HG03103 (cell line): ENCODE measurements at regions not wholly inside any gene's neighbourhood (a gene's known extent, or its start where the extent isn't known, plus 50 kb on each side); places are given as distances from the start of the nearest gene placed in this dataset.
"Not testable (repeated sequence)": the region's sequence is repeated elsewhere in the genome, so short reads cannot be mapped to it uniquely, and the experiment has no call there.

ENCODE experiments used
- ATAC-seq: cut with Tn5 transposase; IDR thresholded peaks from one replicate; pipeline ENCODE4 v1.9.1; 2021; ENCODE audit warnings: low read depth; ENCODE audit not compliant: unreplicated experiment

- ATAC-seq, result no peak
Measured at GRCh38 chr11:28792856-28793255, 684.7 kb downstream of the METTL15 start.

DNA sequence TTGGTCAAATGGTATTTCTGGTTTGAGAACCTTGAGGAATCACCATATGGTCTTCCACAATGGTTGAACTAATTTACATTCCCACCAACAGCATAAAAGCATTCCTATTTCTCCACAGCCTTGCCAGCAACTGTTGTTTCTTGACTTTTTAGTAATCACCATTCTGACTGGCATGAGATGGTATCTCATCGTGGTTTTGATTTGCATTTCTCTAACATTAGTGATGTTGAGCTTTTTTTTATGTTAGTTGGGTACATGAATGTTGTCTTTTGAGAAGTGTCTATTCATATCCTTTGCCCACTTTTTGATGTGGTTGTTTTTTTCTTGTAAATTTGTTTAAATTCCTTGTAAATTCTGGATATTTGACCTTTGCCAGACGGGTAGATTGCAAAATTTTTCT lies 679.7 kb downstream of the METTL15 start:
- not testable (repeated sequence) for ATAC-seq

- no peak for ATAC-seq
Measured at GRCh38 chr11:28777126-28777525, 668.9 kb downstream of the METTL15 start.

GRCh38 chr11:28773606-28774005 lies 665.4 kb downstream of the METTL15 start:
- ATAC-seq, result no peak

- no peak for ATAC-seq
Measured at GRCh38 chr11:28770806-28771205, 662.6 kb downstream of the METTL15 start.

- no peak for ATAC-seq
Measured at GRCh38 chr11:28767574-28767973, 659.4 kb downstream of the METTL15 start.

DNA sequence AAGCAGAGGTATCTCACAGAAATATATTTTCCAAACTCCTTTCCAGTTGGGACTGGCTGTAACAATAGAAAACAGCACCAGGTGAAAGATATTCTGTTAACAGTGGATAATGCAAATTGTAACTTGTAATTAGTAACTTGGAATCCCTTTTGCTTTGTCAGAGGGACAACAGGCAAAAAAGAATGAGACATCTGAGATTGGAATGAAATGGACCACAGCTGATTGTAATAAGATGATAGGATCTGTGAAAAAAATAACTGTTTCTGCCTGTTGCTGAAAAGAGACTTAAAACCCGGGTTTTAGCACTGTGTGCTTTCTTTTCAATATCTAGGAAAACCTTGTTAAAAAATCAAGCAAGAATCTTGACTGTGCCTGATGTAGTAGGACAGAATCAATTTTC lies 655.7 kb downstream of the METTL15 start:
- ATAC-seq, result no peak

DNA sequence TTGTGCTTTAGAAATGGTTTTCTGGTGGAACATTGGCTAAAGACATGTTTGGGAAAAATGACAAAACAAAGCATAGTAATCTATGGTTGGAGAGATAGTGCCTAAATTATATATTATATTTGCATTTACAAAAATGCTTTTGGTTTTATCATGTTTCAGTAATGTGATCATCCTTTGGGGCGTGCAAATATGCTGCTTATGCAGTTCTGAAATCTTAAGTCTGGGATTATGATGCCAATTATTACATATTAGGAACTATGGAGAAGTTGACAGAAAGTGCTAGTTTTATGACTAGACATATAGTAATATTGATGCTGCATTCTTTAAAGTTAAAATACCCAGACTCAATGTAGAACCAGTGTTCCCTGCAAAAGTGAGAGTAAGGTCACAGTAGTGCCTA lies 655.0 kb downstream of the METTL15 start:
- no peak for ATAC-seq

- no peak for ATAC-seq
Measured at GRCh38 chr11:28760676-28761390, 652.6 kb downstream of the METTL15 start.

DNA sequence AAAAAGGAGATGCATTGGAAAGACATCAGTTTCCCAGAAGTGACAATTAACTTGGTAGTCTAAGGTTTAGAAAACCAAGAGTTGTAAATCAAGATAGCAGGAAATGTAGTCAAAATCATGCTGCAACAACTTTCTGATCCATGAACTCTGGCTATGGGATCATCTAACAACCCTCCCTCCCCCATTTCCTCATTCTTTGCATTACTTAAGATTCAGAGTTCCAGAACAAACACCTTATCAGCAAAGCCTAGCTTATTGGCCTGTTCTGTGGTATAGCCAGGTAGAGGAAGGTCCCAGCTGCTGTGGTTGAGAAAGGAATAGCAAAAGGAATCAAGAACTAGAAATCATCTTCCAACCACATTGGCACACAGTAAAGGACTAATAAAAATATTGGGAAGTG lies 651.1 kb downstream of the METTL15 start:
- ATAC-seq, result no peak

DNA sequence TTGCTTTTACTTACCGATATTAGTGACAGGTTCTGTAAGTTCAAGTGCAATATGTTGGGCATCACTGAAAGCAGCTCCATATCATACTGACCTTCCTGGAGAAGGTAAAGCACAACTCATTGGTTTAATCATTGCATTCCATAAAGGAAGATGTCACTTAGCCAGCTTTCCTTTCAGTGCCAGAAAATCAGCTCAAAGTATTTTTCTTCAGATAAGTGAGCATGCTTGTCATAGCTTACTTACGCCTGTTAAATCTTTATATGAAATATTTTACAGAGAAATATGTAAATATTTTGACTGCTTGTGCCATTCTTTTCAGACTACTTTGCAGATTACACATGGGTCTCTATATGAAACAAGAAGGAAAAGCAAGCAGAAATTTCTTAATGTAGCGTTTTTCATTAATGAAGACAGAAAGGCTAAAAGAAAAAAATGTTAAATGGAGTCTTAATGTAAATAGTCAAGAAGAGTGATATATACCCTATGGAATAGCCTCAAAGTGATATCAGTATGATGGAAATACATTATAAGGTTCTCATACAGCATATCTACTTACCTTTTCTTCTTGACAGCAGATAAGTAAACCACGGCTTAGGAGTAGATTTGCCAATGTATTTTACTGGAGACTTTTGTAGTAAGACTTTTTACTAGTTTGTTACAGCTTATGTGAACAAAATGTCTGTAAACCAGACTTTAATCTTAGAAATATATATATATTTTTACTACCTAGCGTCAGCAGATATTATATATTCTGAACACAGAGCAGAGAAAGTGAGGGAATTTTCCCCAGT lies 649.7 kb downstream of the METTL15 start:
- no peak for ATAC-seq

DNA sequence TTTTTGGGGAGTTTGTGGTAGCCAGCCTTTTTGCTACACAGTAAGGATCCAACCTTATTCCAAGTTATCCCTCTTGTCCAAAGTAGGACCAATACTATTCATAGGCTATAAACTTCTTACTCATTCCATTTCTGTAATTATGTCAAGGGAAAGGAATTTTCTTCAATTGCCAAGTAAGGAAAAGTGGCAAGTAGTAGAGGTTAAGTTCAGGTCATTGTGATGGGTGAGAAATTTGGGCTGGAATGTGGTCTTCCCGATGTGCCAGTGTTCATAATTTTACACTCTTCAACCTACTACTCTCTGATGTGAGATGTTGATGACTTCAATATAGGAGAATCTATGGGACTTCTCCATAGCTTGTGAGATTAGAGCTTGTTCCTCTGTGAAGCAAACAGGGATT lies 648.8 kb downstream of the METTL15 start:
- no peak for ATAC-seq

- ATAC-seq, result no peak
Measured at GRCh38 chr11:28743061-28743550, 634.9 kb downstream of the METTL15 start.

DNA sequence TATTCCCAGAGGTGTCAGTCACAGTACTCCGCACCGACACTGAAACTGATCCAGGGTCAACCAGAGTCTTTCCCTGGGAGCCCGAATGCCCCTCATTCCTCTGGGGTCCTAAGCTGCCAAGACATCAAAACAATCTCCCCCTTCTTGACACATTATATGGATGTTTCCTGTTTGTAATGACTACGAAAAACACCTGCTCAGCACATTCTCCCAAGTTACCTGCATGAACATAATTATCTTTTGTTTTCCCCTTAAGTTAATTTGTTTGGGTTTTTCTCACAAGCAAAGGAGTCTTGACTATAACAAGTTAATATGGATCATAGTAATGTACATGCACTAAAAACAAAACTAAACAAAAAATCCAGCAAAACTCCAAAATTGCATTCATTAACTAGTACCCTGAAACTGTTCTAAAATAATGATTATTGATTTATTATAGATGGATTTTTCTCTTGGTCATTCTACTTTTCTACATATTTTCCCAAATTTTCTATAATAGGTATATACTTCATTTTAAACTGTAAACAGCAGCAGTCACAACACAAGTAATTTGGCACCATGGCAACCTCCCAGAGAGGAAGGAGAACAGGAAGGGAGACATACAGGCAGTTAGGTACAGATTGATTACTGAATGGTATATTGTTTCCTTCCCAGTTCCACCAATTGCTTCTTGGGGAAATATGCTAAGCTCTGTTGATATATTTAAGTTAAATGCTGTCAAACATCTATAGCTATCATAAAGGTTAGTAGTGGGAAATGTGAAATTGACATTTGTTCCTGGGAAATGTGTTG lies 631.5 kb downstream of the METTL15 start:
- ATAC-seq, result no peak

DNA sequence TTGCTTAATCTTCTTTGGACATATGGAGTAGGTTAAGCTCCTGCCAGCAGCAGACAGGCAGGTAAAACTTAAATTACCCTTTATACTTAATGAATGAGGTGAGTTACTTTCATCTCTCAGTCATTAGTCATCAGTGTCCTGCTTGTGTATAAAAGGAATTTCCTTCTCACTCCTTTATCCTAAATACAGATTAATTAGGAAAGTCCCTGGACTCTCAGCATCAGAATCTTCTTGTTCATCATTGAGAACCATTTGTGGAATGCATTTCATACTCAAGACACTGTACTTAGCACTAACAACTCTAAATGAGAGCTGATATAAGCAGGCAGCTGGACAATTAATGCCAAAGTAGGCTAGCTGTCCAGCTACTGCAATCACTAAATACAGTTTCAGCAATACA lies 630.4 kb downstream of the METTL15 start:
- ATAC-seq, result no peak

- ATAC-seq, result no peak
Measured at GRCh38 chr11:28736256-28736655, 628.1 kb downstream of the METTL15 start.

GRCh38 chr11:28735511-28735910 lies 627.3 kb downstream of the METTL15 start:
- no peak for ATAC-seq

- ATAC-seq, result no peak
Measured at GRCh38 chr11:28730889-28731288, 622.7 kb downstream of the METTL15 start.

DNA sequence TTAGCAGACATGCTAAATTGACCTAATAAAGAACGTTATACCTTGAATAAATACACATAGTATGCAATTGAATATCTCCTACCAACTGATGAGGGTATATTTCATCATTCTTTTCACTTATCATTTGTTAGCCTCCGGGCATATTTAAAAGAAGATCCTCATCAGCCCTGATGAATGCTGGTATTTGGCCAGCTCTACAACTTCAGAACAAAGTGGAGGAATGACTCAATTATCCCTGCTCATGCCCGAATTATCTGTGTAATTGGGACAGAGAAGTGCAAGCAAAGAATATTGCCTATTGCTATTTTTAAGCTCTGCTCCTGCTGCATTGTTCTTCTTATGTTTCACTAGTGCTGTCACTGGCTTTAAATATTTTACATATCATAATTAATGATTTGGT lies 622.1 kb downstream of the METTL15 start:
- no peak for ATAC-seq

DNA sequence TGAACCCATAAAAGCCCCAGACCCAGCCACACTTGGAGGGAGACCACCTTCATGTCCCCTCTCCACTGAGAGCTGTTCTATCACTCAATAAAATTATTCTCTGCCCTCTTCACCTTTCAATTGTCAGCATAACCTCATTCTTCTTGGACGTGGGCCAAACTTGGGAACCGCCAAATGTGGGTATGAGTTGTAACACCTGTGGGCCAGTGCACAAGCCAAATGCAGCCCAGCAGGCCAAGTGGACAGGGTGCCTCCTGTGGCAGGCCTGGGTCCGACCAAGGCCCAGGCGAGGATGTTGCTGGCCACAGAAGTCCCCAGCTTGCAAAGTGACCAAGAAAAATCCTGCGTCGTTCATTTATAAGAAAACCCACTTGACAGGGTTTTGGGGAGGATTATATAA lies 621.2 kb downstream of the METTL15 start:
- ATAC-seq, result no peak

DNA sequence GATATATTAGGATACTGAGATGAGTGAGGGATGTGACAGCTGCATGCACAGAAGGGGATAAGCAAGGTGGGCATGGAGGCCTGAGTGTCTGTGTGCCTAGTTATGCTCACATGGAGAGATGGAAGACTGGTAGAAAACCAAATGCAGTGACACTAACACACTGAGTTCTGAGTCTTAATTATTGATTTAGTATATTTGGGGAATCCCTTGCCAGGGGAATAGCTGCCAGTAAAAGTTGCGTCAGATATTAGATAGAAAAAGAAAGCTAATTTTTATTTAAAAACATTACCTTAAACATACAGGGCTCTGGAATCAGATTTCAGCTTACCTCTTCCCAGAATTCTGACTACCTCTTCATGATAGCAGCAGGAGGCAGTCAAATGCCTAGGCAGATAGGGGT lies 620.5 kb downstream of the METTL15 start:
- ATAC-seq, result no peak
